ENCODE measurements at regions not wholly inside any gene's neighbourhood (a gene's known extent, or its start where the extent isn't known, plus 50 kb on each side); places are given as distances from the start of the nearest gene placed in this dataset.
"Not testable (repeated sequence)": the region's sequence is repeated elsewhere in the genome, so short reads cannot be mapped to it uniquely, and the experiment has no call there.

GRCh38 chr4:38468339-38468866, 195.6 kb upstream of the KLF3 start:
- no peak for DNase-seq (ENCODE audit: low read depth in 2 of 2)

DNA sequence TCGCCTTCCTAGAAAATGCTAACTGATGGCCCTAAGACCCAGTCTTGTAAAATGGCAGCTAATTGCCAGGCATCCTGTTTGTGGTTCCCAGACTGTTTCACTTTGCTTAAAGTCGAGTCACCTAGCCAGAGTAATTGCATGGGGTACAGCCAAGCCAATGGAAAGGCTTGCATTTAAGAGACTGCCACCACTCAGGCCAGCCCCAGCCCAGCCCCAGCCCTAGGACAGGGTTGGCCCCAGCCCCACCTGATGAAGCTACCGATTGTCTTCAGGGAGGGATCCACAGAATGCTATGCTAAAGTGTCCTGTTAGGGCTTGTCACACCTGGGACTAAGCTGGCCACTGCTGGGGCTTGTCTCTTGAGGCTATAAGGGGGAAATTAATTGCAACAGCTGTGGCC, 194.6 kb upstream of the KLF3 start:
- no peak for DNase-seq (ENCODE audit: low read depth in 2 of 2)

DNA sequence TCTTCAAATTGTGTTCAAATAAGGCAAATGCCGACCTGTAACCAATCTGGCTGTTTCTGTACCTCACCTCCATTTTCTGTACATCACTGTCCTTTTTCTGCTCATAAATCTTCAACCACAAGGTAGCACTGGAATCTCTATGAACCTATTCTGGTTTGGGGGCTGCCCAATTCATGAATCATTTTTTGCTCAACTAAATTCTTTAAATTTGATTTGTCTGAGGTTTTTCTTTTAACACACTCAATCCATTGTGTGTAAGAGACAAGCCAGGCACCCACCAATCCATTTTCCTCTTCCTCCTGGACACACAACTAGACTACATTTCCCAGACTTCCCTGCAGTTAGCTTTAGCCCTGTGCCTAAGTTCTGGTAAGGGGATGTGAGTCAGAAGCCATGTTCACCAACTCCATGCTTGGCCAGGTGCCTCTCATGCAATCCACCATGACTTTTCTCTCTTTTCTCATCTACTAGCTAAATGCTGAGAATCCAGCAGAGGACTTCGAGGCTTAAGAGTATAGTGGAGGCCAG, 193.2 kb upstream of the KLF3 start:
- DNase-seq (ENCODE audit: low read depth in 2 of 2) = no peak

DNA sequence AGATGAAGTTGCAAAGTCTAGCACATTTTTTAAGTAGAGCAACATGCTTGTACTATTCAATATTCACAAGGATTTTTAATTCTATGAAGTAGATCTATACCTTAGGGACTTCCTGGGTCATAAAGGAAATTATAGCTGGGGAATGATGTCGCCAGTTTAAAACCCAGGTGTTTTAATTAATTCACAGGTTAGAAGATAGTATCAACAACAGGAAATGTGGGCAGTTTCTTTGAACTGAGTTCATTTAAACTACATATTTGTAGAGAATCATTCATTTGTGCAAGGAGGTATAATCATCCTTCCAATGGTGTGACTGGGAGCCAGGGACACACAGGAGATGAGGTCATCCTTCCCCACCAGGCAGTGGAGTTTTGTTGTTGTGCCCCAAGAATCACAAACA, 181.3 kb upstream of the KLF3 start:
- DNase-seq (ENCODE audit: low read depth in 2 of 2) = no peak

GRCh38 chr4:38483628-38484027, 180.4 kb upstream of the KLF3 start:
- DNase-seq (ENCODE audit: low read depth in 2 of 2) = not testable (repeated sequence)

DNA sequence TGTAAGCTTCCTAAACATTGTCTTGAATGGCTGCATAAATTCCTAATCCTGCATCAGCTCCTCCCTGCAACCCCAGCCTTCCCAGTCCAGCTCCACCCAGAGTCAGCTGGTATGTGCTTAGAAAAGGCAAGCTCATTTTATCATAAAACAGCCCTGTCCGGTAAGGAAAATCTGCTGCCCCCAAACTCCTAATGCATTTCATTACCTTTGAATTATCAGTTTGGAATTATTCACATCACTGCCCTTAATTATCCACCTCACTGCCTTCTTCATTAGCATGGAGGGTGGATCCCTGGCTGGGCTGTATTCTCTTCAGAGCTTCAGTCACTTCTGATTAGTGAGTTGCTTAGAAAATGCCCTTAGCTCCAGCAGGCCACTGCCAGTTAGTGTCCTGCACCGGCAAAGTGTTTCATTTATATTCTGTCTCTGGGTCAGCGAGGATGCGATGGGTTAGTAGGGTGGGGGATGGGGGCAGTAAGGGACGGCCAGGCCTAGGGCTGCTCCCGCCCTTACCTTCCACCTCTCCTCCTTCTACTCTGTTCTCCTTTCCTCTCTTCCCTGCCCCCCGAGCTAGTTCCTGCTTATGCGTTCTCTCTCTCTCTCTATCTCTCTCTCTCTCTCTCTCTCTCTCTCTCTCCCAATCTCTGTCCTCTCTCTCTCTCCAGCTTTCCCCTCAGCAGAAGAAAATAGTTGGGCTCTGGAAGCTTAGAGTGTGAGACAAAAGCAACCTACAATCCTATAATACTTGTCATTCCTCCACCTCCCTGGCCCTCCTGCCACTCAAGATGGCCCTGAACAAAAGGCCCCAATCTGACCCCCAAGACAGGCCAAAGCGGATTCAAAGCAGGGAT, 174.8 kb upstream of the KLF3 start:
- DNase-seq (ENCODE audit: low read depth in 2 of 2) = no peak

- no peak for DNase-seq (ENCODE audit: low read depth in 2 of 2)
These were observed 173.9 kb upstream of the KLF3 start for GRCh38 chr4:38489924-38490639.

- DNase-seq (ENCODE audit: low read depth in 2 of 2) = no peak
These were observed 173.1 kb upstream of the KLF3 start for GRCh38 chr4:38490753-38491446.

- DNase-seq (ENCODE audit: low read depth in 2 of 2) = no peak
These were observed 172.0 kb upstream of the KLF3 start for GRCh38 chr4:38491854-38492478.

DNA sequence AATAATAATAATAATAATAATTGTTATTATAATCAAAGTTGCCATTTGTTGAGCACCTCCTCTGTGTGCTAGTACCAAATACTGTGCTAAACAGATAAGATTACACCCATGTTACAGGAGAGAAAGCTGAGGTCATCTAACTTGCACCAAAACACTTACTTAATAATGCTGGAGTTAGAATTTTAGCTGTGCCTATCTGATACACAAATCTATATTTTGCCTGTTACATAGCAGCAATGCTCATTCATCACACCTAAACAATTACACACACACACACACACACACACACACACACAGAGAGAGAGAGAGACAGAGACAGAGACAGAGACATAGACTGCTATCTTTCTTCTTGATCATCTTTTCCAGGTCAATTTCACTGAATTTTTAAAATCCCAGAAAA, 170.9 kb upstream of the KLF3 start:
- DNase-seq (ENCODE audit: low read depth in 2 of 2) = no peak

DNA sequence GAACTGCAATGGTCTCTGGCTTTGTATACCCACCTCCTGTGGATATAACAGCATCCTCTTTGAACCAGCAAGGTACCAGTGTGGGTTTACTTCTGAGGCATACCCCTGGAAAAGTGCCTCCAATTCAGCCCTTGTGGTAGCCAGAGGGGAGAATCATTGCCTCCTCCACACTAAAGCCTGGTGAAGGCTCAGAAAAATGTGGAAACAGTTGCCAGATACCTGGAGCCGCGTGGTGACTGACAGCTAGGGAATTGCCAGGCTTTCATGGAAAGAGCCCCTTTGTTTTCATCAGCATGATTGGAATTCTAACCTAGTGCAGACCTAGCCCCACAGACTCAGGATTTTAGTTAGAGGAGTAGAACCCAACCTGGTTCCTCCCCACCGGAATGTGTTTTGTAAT, 168.6 kb upstream of the KLF3 start:
- no peak for DNase-seq (ENCODE audit: low read depth in 2 of 2)

DNA sequence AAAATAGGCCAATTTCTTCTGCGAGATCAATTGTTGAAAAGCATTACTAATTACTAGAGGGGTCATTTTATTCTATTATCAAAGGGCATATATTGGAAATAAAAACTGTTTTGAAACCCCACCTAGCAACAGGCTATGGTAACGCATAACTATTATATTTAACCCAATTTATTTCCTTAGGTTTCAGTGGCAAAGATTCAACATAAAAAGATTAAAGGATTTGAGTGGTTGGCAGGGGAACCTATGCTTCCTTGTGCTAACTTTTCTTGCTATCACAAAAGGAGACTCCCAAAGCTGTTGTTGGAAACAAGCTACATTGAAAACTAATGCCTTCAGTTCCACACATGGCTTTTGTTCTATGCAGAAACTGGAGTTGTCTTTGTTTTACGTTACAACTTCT, 166.9 kb upstream of the KLF3 start:
- DNase-seq (ENCODE audit: low read depth in 2 of 2) = no peak

DNA sequence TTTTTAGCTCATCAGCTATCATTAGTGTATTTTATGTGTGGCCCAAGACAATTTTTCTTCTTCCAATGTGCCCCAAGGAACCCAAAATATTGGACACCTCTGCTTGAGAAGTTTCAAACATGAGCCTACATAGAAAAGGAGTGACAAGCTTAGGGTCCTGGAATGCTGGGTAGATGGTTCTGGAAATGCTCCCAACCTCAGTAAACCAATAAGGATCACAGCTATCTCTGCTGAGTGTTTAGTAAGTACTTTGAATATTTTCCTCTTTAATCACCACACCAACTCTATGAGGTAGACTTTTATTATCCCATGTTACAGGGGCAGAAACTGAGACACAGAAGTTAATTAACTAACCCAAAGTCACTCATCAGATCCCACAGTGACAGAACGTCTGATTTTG, 164.9 kb upstream of the KLF3 start:
- no peak for DNase-seq (ENCODE audit: low read depth in 2 of 2)

GRCh38 chr4:38500433-38500832, 163.6 kb upstream of the KLF3 start:
- no peak for DNase-seq (ENCODE audit: low read depth in 2 of 2)

DNA sequence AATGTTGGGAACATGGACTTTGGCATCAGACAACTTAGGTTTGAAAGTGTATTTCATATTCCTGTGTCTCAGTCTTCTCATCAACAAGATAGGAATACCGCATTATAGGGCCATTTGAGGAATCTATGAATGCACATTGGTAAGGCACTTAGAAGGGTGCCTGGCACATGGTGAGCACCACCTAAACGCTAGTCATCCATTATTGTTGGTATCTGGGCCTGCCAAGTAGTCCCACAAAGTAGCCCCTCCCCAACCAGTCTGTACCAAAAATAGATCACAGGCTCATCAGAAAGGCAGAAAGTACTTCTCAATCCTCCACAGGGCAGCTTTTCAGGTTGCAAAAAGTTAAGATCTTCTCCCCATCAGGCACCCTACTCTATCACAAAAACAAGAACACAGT, 162.3 kb upstream of the KLF3 start:
- no peak for DNase-seq (ENCODE audit: low read depth in 2 of 2)

GRCh38 chr4:38503689-38504395, 160.2 kb upstream of the KLF3 start:
- DNase-seq (ENCODE audit: low read depth in 2 of 2) = no peak

DNA sequence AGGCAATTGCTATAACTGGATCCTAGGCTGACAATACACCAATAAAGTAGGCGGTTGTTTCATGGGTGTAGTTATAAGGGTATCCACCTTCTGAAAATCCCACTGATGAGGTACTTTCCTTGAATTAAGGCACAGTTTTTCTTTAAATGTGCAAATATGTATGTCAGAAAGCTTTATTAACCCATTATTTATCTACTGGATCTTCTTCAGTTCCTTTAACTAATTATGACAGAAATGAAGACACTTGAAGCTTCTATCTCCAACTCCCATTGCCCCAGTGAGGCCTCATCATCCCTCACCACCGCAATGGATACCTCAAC, 159.6 kb upstream of the KLF3 start:
- DNase-seq (ENCODE audit: low read depth in 2 of 2) = no peak

DNA sequence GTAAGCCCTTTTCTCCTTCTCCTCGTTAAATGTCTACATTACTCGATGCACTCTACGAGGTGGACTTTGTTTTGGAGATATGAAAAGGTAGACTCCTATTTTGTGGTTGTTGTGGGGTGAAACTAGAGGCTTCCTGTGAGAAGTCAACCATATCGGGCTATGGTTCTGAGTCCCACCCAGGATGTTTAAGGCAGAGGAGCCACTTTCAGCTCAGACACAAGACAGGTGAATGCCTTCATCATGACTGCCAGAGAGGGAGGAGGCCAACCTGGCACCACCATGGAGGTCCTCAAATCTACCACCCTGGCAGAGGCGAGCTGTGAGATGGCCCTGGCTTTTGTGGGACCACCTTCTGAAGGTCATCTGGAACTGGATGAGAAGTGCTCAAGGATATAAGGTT, 154.4 kb upstream of the KLF3 start:
- no peak for DNase-seq (ENCODE audit: low read depth in 2 of 2)

DNA sequence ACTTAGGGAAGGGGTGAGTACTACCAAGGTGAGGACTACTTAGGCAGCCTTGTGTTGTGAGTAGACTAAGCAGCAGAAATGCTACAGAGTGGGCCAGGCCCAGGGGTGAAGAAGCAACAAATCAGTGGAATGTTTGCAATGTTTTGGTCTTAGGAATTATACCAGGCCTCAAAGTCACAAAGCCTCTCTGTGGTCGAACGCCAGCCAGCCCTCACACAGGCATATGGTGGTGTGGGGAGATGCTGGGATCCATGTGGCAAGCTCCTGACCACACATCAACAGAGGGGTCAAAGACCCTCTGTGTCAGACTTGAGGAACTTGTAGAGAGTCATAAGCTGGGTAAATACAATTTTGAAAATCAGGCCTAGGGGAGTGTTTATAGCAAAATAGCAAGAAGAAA, 153.8 kb upstream of the KLF3 start:
- DNase-seq (ENCODE audit: low read depth in 2 of 2) = no peak

GRCh38 chr4:38511702-38512101, 152.3 kb upstream of the KLF3 start:
- DNase-seq (ENCODE audit: low read depth in 2 of 2) = no peak

- DNase-seq (ENCODE audit: low read depth in 2 of 2) = no peak
These were observed 151.2 kb upstream of the KLF3 start for GRCh38 chr4:38512840-38513239.

Data from fibroblast of skin of left quadriceps (primary cell).